22Rv1 (cell line): ENCODE measurements at regions not wholly inside any gene's neighbourhood (a gene's known extent, or its start where the extent isn't known, plus 50 kb on each side); places are given as distances from the start of the nearest gene placed in this dataset.

Experiments
- H3K27ac ChIP-seq: fragments of 450-650 bp; 2 replicates; pipeline ENCODE4 v1.5.1; 2017
- CTCF ChIP-seq: fragments of 450-650 bp; IDR thresholded peaks from 2 replicates; pipeline ENCODE4 v1.5.1; 2017; ENCODE audit warnings: mild to moderate bottlenecking
- ZFX ChIP-seq: fragments of 450-650 bp; IDR thresholded peaks from 2 replicates; pipeline ENCODE4 v1.6.1; 2017; ENCODE audit warnings: antibody characterized with exemption, borderline replicate concordance

GRCh38 chr18:75546964-75547363 lies 119.5 kb upstream of the SMIM21 start:
- TF ChIP-seq CTCF (peak; percentile 20; the same call in 1 of the 2 replicates), ZFX (no peak)

GRCh38 chr18:75545189-75545588 lies 117.7 kb upstream of the SMIM21 start:
- no peak overlapping the region for H3K27ac ChIP-seq
- TF ChIP-seq ZFX, result no peak
- no peak for TF ChIP-seq CTCF

More at GRCh38 chr18:75546964-75547363, 119.5 kb upstream of the SMIM21 start:
- no peak overlapping the region for H3K27ac ChIP-seq

DNA sequence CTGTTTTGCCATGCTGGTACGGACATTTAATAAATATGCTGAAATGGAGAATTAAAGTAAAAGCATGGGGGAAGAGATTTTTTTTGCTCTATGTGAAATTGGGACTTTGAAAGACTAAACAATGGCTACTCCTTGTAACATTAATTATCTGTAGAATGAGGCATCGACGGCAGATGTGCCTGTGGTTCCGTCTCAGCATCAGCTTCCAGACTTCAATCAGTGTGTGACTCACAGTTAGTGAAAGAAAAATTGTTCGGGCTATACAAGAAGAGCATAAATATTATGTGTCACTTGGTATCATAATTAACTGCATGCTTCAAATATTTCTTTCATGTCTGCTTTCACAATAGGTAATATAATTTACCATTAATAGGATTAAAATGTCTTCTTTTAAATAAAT lies 117.0 kb upstream of the SMIM21 start:
- TF ChIP-seq ZFX, result no peak
- no peak for TF ChIP-seq CTCF
- H3K27ac ChIP-seq, result no peak overlapping the region

DNA sequence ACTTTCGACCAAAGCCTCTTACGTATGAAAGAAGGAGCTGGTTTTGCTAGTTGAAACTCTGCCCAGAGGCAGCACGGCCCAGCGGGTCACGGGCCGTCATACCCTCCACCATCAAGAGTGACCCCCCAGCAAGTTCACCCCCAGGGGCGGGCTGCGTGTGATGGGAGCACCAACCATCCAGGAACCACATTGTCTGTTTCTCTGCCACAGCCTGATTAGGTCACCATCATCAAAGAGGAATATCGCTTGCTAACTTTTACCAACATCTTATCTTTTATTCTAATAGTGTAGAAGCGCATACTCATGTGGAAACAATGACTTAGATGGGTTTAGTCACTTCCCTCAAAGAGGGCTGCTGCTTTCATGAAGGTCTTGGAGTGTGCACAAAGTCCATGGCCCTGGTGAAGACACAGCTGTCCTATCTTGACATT lies 116.6 kb upstream of the SMIM21 start:
- TF ChIP-seq CTCF (no peak), ZFX (no peak)
- no peak overlapping the region for H3K27ac ChIP-seq

DNA sequence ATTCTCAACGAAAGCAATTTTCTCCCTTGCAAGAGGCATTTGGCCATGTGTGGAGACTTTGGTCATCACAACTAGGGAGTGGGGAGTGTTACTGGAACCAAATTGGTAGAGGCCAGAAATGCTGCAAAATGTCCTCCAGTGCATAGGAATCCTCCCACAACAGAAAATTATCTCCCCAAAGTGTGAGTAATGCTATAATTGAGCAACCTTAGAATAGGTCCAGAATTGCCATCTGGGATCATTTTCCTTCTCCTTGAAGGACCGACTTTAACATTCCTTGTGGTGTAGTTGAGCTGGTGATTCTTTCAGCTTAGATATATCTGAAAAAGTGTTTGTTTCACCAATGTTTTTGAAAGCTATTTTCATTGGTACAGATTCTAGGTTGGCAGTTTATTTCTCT lies 111.2 kb upstream of the SMIM21 start:
- TF ChIP-seq ZFX, result no peak
- no peak for TF ChIP-seq CTCF
- H3K27ac ChIP-seq, result no peak overlapping the region

- TF ChIP-seq CTCF (no peak), ZFX (no peak)
- no peak overlapping the region for H3K27ac ChIP-seq
Measured at GRCh38 chr18:75533950-75534349, 106.4 kb upstream of the SMIM21 start.

DNA sequence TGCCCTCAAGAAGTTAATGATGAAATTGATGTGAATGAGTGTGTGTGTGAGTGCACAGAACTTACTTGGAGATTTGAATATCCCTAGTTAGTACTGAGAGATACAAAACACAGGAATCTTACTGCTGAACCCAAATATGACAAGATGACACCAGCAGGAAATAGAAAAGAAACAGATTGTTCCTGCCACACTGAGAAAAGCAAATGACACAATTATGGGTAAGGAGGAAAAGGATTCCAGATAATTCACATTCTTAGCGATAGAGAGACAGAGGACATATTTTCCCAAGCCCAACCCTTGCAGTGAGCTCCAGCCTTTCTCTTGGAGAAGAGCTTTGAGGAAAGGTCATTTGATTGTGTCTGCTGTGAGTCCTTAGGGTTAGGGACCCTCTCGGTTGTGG lies 105.7 kb upstream of the SMIM21 start:
- H3K27ac ChIP-seq, result no peak overlapping the region
- TF ChIP-seq ZFX (no peak), CTCF (no peak)
